GM18520 (cell line): ENCODE measurements at regions not wholly inside any gene's neighbourhood (a gene's known extent, or its start where the extent isn't known, plus 50 kb on each side); places are given as distances from the start of the nearest gene placed in this dataset.
"Not testable (repeated sequence)": the region's sequence is repeated elsewhere in the genome, so short reads cannot be mapped to it uniquely, and the experiment has no call there.

ENCODE experiments used
- ATAC-seq: cut with Tn5 transposase; IDR thresholded peaks from one replicate; pipeline ENCODE4 v1.9.1; 2021; ENCODE audit not compliant: unreplicated experiment

- ATAC-seq = no peak
These were observed 637.4 kb downstream of the CD109 start for GRCh38 chr6:74333406-74333805.

DNA sequence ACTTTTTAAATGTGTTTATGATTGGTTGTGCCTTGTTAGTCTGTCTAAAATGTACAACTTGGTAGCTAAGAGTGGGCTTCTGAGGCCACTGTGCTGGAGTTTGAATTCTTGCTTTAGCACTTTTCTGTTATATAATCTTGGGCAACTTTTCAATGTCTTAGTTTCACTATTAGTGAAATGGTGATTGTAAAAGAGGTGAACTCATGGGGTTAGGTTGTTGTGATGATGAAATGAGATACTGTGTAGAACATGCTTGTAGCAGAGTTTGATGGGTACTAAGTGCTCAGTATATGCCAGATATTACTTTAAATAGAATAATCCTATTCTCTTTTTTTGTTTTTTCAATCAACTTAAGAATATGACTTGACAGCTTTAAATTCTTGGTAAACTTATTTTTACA is 624.7 kb downstream of the CD109 start:
- ATAC-seq = no peak

DNA sequence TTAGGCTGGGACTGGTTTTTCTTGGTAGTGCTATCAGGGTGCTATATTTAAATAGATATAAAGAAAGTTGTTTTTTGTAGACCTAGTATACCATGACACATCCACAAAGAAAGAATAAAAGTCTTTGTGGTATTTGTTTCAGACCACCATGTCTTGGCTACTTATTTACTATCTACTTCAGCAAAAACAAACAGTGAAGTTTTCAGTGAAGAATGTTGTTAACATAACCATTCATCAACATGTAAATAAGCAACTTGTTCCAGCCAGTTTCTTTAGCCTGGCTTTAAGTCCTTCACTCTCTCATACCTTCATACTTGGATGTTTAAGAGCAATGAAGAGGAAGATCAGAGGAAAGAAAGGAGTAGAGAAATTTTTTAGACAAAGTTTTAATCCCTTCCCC is 624.1 kb downstream of the CD109 start:
- no peak for ATAC-seq

DNA sequence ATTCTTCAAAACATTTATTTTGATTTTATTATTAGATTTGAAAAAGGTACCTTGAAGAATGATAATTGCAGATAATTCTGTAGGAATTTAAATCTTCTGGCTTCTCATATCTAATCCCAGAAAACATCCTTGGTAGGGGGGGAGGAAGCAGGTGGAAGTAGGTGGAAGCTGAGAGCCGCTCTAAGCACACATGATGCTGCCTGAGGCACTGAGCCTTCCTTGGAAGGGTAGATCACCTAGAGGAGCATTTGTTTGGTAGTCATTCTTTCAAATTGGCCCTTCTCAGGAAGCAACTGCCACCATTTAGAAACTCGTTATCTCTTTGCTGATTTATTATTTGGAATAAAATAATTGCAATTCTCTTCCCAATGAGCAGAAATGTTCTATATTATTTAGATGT is 623.3 kb downstream of the CD109 start:
- ATAC-seq = no peak

- ATAC-seq = no peak
These were observed 622.7 kb downstream of the CD109 start for GRCh38 chr6:74318738-74319137.

DNA sequence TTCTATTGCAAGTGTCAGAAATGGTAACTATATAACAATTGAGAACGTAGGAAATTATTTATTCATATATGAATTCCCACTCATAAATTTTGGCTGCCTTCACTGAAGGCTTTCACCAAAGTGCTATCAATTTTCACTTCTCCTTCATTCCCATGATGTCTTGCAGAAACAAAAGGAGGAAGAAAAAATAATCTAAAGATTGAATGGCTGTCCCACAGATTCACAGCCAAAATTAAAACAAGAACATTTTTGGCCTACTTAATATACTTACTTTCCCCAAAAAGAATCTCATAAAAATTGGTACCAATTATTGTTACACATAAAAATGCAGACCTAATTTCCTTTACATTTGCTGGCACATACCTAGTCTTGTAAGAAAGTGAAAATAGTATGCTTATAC is 616.1 kb downstream of the CD109 start:
- ATAC-seq = no peak

GRCh38 chr6:74311431-74311830 is 615.4 kb downstream of the CD109 start:
- no peak for ATAC-seq

- no peak for ATAC-seq
These were observed 593.9 kb downstream of the CD109 start for GRCh38 chr6:74289884-74290283.

DNA sequence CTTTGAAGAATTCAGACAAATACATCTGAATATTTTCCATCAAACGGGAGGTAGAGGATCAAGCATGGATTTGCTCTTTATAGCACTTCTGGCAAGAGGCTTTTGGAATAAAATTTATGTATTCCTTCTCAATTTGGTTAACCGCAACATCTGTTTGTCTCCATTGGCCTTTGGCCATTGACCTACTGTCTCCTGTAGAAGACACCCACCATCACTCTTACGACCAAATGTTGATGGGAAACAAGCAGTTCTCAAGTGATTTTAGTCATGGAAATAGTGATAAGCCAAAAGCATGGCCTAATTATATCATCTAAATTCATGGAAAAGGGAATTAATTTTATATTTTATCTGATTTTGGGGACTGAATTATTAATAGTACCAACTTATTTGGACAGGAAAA is 591.9 kb downstream of the CD109 start:
- ATAC-seq = no peak

DNA sequence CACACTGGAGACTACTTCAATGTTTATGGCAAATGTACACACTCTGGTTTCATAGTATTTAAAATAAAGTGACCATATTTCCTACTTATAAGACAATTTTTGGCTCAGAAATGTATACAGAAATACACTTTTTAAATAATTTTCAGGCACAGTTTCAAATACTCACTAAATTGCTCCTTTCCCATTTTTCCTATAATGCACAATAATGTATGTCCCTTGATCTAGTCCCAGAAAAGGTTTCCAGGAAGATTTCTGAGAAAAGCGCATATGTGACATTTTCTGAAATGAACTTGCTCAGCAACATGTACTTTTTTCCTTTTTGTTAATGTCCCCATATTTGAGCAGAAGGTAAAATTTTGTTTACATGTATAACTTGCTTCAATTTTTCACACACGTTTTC is 591.4 kb downstream of the CD109 start:
- ATAC-seq = no peak

DNA sequence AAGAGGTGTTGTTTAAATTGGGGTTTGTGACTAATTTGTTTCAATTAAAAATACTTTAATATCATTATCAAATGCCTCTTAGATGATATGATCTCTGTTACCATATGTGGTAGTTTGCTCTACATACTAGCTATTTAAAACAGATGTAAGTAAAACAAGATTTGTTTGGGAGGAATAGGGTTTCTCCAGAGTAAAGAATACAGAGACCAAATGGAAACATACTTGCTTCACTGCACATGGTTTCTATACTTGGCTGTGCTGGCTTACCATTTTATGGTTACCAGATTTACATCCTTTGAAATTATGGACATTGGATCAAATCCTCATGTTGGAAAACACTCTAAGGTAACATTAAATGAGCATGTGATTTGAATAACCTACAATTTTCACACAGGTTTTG is 588.3 kb downstream of the CD109 start:
- ATAC-seq = no peak

GRCh38 chr6:74283532-74283931 is 587.5 kb downstream of the CD109 start:
- ATAC-seq = no peak

DNA sequence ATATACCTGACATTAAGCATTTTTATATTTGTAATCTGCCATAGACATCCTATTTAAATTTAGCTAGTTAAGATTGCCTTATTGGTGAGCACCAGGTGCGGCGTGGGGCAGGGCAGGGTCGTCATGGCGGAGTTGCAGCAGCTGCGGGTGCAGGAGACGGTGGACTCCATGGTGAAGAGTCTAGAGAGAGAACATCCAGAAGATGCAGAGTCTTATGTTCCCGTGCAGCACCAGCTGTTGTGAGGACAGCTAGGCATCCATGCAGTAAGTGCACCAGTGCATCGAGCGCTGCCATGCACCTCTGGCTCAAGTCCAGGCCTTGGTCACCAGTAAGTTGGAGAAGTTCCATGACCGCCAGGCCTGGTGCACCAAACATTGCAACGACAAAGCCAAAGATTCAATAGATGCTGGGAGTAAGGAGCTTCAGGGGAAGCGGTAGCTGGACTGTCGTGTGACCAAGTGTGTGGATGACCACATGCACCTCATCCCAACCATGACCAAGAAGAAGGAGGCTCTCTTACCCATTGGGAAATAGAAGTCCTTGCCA is 586.2 kb downstream of the CD109 start:
- ATAC-seq = no peak

DNA sequence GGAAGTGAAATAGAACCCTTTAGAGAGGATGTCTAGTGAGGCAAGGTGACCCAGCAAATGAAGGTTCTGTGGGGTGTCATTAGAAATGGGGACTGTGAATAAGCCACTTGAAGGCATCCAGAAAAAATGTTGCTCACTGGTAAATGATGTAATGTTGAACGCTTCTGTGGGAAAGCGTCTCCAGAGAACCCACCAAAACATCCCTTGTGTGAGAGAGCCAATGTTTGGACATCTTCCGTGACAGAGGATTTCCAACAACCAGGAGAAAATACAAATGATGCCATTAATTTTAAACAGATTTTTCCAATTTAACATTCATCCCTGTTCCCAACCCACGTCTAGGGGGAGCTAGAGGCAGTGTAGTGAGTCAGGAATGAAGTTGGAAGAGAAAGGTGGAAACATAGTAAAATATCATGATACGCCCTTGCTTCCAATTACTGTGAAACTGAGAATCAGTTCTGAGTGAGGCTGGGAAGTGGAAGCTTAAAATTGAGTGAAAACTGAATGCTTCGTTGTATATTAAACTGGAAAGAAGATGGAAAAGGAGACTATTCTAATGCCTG is 584.2 kb downstream of the CD109 start:
- ATAC-seq = no peak

DNA sequence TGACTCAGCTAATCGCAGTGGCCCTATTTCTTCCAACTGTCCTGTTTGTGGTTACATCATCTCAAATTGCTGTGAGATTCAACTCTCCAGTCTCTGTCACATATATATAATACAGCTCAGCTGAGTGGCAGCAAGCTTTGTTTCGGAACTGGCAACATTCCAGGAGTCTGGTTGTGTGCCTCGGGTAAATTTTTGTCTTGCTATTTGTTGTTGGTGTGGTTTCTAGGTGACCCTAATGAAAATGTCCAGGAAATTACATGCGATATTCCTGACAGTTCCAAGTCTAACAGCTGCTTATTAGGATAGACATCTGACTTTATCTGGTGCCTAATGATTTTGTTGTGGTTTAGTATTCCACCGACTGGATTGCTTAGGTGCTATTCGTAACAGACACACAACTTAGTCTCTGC is 581.8 kb downstream of the CD109 start:
- no peak for ATAC-seq

- ATAC-seq = no peak
These were observed 577.5 kb downstream of the CD109 start for GRCh38 chr6:74273541-74273940.

DNA sequence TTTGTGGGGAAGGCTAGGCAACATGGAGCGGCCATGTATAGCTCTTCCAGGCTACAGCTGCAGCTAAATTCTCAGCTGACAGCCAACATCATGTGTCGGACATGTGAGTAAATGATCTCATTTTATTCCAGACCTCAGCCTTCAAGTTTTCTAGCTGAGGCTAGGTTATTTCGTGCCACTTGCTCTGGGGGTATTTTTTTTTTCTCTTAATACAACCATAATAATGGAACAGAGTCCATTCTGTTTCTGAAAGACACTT is 573.5 kb downstream of the CD109 start:
- no peak for ATAC-seq

DNA sequence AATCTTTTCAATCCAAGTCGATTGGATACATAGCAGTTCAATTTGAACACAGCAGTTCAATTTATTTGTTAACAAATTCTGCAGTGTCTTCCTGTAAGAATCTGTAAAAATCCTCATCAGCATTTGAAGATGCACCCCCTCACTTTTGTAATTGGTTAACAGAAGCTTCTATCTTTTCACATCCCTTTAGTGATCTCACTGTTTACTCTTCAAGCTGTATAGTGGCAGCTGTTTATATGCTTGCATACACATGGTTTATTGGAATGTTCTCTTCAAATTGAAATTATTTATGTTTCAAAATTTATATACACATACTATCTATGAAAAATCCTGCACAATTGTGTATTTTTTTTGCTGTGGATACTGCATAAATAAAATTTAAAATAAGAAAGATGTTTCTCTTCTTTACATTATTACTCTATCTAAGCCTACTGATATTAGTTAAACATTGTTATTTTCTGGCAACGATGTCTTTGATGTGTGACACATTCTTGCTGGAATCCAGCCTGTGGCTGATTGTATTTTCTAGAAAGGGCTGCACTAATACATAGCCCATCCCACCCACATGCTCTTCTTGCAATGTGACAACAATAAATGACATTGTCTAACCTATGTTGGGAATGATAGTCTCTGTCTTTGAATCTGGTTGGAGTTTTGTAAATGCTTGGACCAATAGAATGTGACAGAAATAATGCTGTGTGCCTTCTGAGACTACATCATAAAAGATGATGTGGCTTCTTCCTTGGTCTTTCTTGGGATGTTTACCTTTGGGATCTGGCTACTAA is 573.0 kb downstream of the CD109 start:
- no peak for ATAC-seq

- no peak for ATAC-seq
These were observed 564.0 kb downstream of the CD109 start for GRCh38 chr6:74259981-74260380.

DNA sequence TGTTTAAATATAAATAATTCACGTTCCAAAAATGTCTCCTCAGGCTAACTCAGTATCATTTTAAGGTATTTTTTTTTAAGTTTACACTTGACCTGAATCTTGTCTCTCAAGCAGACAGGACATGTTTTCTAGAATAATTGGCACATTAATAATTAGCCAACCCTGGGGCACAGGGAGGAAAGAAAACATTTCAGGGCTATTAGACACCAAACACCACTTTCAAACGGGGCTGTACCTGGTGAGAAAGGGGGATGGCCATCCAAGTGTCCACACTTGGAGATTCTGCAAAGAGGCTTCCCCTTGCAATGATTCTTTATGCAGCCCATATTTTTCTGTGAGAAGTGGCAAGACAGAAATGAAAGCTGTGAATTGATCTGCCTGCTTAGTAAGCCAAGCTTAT is 560.8 kb downstream of the CD109 start:
- no peak for ATAC-seq

GRCh38 chr6:74256381-74256780 is 560.4 kb downstream of the CD109 start:
- no peak for ATAC-seq

- not testable (repeated sequence) for ATAC-seq
These were observed 559.0 kb downstream of the CD109 start for GRCh38 chr6:74255007-74255406.

GRCh38 chr6:74254147-74254546 is 558.1 kb downstream of the CD109 start:
- ATAC-seq = not testable (repeated sequence)
